Dendritic cell treated with granulocyte-macrophage colony-stimulating factor and Interleukin-4, amounts not matched to agents 40 ng/mL and 50 ng/mL, for 4 days (primary cell): ENCODE measurements at regions not wholly inside any gene's neighbourhood (a gene's known extent, or its start where the extent isn't known, plus 50 kb on each side); places are given as distances from the start of the nearest gene placed in this dataset.

Source experiments
- H3K27ac Mint-ChIP-seq: one replicate; pipeline ENCODE4 v1.8.0; 2022; ENCODE audit warnings: mild to moderate bottlenecking, mixed read lengths
- H3K27me3 Mint-ChIP-seq: one replicate; pipeline ENCODE4 v1.8.0; 2022; ENCODE audit warnings: mild to moderate bottlenecking, mixed read lengths
- H3K36me3 Mint-ChIP-seq: one replicate; pipeline ENCODE4 v1.8.0; 2022; ENCODE audit warnings: low read depth, mixed read lengths
- H3K4me1 Mint-ChIP-seq: one replicate; pipeline ENCODE4 v1.8.0; 2022; ENCODE audit warnings: low read depth, mixed read lengths
- H3K4me3 Mint-ChIP-seq: one replicate; pipeline ENCODE4 v1.8.0; 2022; ENCODE audit warnings: mild to moderate bottlenecking, moderate library complexity, mixed read lengths
- H3K9me3 Mint-ChIP-seq: one replicate; pipeline ENCODE4 v1.8.0; 2022; ENCODE audit warnings: mixed read lengths
- intact Hi-C: fragments of 100-400 bp; cut with micrococcal nuclease; formaldehyde crosslinking; loops from one replicate; pipeline ENCODE4 v1.15.0; 2022

DNA sequence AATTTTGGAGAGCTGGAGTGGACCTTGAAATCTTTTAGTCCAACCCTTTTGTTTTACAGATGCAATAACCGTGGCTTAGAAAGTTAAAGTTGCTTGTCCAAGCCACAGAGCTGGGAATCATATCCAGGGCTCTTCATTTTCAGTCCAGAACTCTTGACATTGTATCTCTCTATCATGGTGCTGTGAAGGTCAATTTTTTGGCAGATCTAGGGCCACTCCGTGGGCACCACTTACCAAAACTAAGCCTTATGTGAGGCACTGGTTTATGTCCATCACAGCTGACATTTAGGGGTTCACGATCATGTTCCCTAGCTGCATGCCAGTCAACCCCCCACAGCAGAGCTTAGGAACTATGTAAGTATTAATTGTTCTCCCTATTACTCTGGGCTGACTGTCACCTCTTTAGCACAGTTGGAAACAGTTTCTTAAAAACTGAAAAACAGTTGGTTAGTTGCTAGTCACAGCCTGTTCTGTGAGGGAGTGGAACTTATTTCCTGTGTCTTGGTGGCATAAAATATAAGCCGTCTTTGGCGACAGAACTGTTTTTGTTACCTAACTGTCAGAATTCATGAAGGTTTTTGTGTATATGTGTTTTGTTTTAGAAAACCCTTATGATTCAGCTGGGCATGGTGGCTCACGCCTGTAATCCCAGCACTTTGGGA is 189.6 kb upstream of the UMPS start:
- intact Hi-C loops, result no loop called here
- H3K9me3 Mint-ChIP-seq, result no peaks in the 10 kb centered on the region
- peaks cover 3% of the 10 kb centered on the region for H3K27me3 Mint-ChIP-seq

GRCh38 chr3:124542214-124542869 is 187.9 kb upstream of the UMPS start:
- H3K27ac Mint-ChIP-seq, result no peak overlapping the region
- no peaks in the 10 kb centered on the region for H3K4me1 Mint-ChIP-seq
- no peak overlapping the region for H3K4me3 Mint-ChIP-seq

More for the DNA sequence above, 189.6 kb upstream of the UMPS start:
- no peaks in the 10 kb centered on the region for H3K4me1 Mint-ChIP-seq
- no peaks in the 10 kb centered on the region for H3K36me3 Mint-ChIP-seq
- no peak overlapping the region for H3K4me3 Mint-ChIP-seq
- no peak overlapping the region for H3K27ac Mint-ChIP-seq

GRCh38 chr3:124545891-124546290 is 184.4 kb upstream of the UMPS start:
- Mint-ChIP-seq H3K27me3 (peaks cover 13% of the 10 kb centered on the region), H3K4me3 (no peak overlapping the region), H3K9me3 (no peaks in the 10 kb centered on the region), H3K27ac (no peak overlapping the region), H3K4me1 (no peaks in the 10 kb centered on the region), H3K36me3 (no peaks in the 10 kb centered on the region)
- intact Hi-C loops, result no loop called here

More at GRCh38 chr3:124542214-124542869, 187.9 kb upstream of the UMPS start:
- intact Hi-C loops, result no loop called here
- H3K9me3 Mint-ChIP-seq, result no peaks in the 10 kb centered on the region
- H3K27me3 Mint-ChIP-seq, result peaks cover 6% of the 10 kb centered on the region
- no peaks in the 10 kb centered on the region for H3K36me3 Mint-ChIP-seq

- H3K27ac Mint-ChIP-seq, result no peak overlapping the region
- no peaks in the 10 kb centered on the region for H3K4me1 Mint-ChIP-seq
- intact Hi-C loops, result loop anchor here (10.0 kb wide), 1 partner anchor 197 kb away; no protein-coding TSS in a partner anchor
- no peaks in the 10 kb centered on the region for H3K9me3 Mint-ChIP-seq
- peaks cover 19% of the 10 kb centered on the region for H3K27me3 Mint-ChIP-seq
- H3K4me3 Mint-ChIP-seq, result no peak overlapping the region
- no peaks in the 10 kb centered on the region for H3K36me3 Mint-ChIP-seq
These were observed 178.0 kb upstream of the UMPS start for GRCh38 chr3:124552224-124552623.

- H3K4me3 Mint-ChIP-seq, result no peak overlapping the region
- no peaks in the 10 kb centered on the region for H3K36me3 Mint-ChIP-seq
- no peaks in the 10 kb centered on the region for H3K9me3 Mint-ChIP-seq
- no peaks in the 10 kb centered on the region for H3K4me1 Mint-ChIP-seq
- intact Hi-C loops, result loop anchor here (10.0 kb wide), 1 partner anchor 198 kb away; no protein-coding TSS in a partner anchor
- peaks cover 26% of the 10 kb centered on the region for H3K27me3 Mint-ChIP-seq
- no peak overlapping the region for H3K27ac Mint-ChIP-seq
These were observed 177.1 kb upstream of the UMPS start for GRCh38 chr3:124553178-124553577.

- H3K9me3 Mint-ChIP-seq, result no peaks in the 10 kb centered on the region
- H3K36me3 Mint-ChIP-seq, result no peaks in the 10 kb centered on the region
- intact Hi-C loops, result loop anchor here (10.0 kb wide), 1 partner anchor 202 kb away; no protein-coding TSS in a partner anchor
- H3K4me1 Mint-ChIP-seq, result peaks cover 6% of the 10 kb centered on the region
- no peak overlapping the region for H3K4me3 Mint-ChIP-seq
- peaks cover 26% of the 10 kb centered on the region for H3K27me3 Mint-ChIP-seq
- H3K27ac Mint-ChIP-seq, result no peak overlapping the region
These were observed 173.6 kb upstream of the UMPS start for GRCh38 chr3:124556636-124557035.

- no peak overlapping the region for H3K27ac Mint-ChIP-seq
- H3K9me3 Mint-ChIP-seq, result no peaks in the 10 kb centered on the region
- H3K27me3 Mint-ChIP-seq, result peaks cover 27% of the 10 kb centered on the region
- no peaks in the 10 kb centered on the region for H3K36me3 Mint-ChIP-seq
- intact Hi-C loops, result loop anchor here (10.0 kb wide), 1 partner anchor 203 kb away; no protein-coding TSS in a partner anchor
- H3K4me1 Mint-ChIP-seq, result peaks cover 6% of the 10 kb centered on the region
- no peak overlapping the region for H3K4me3 Mint-ChIP-seq
These were observed 172.6 kb upstream of the UMPS start for GRCh38 chr3:124557433-124558232.

DNA sequence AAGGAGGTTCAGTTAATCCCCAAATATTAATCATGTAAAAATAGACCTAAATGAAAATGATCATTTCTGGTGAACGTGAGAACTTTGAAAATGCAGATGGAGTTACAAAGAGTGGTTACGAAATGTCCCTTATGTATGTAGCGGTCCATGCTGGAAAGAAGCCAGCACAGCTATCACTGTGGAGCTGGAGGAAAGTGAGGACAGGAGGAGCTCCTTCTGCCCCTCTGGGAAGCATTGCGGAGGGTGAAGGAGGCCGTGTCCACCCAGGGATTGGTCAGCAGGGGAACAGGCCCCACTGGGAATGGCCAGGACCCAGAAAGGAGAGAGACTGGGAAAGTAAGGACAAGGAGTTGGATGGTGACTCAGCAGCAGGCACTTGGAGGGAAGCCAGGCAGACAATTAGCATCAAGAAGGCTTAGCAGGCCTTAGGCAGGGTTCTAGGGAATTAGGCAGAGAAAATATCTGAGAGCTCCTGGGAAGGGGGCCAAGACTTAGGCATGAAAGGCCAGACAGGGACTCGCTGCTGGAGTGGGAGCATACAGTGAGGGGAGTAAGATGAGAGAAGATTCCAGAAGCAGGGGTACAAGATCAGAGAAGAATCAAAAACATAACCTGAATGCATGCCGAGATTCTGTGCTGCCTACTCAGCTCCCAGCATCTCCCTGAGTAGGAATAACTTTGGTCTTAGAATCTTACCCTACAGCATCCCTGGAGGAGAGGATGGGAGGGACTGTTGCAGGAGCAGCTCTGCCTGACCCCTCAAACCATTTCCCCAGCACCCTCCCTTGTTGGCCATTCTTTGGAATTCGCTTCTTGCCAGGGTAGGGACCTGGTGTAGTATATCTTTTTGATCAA is 171.0 kb upstream of the UMPS start:
- peaks cover 29% of the 10 kb centered on the region for H3K27me3 Mint-ChIP-seq
- H3K27ac Mint-ChIP-seq, result no peak overlapping the region
- peaks cover 6% of the 10 kb centered on the region for H3K4me1 Mint-ChIP-seq
- no peak overlapping the region for H3K4me3 Mint-ChIP-seq
- H3K36me3 Mint-ChIP-seq, result no peaks in the 10 kb centered on the region
- intact Hi-C loops, result loop anchor here (10.0 kb wide), 1 partner anchor 204 kb away; no protein-coding TSS in a partner anchor
- H3K9me3 Mint-ChIP-seq, result no peaks in the 10 kb centered on the region

GRCh38 chr3:124559846-124560574 is 170.2 kb upstream of the UMPS start:
- Mint-ChIP-seq H3K36me3 (no peaks in the 10 kb centered on the region), H3K4me3 (no peak overlapping the region), H3K27ac (no peak overlapping the region), H3K27me3 (peaks cover 23% of the 10 kb centered on the region), H3K9me3 (no peaks in the 10 kb centered on the region), H3K4me1 (peaks cover 6% of the 10 kb centered on the region)
- intact Hi-C loops, result loop anchor here (10.0 kb wide), 1 partner anchor 205 kb away; no protein-coding TSS in a partner anchor

DNA sequence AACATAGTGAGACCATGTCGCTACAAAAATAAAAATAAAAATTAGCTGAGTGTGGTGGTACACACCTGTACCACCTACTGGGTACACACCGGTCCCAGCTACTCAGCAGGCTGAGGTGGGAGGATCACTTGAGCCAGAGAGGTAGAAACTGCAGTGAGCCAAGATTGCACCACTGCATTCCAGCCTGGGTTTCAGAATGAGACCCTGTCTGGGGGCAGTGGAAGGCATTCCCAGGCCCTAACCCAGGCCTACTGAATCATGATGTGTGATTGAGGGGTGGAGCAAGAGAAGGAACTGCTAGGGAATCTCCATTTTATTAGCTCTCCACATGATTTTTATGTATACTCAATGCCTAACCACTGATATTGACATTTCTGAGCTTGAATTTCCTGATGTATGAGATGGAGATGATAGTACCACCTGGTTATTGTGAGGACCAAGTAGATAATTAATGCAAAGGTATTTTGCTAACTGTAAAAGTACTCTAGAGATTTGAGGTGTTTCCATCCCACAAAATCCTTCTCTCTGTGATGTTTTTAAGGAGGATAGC is 169.5 kb upstream of the UMPS start:
- no peaks in the 10 kb centered on the region for H3K36me3 Mint-ChIP-seq
- no peak overlapping the region for H3K27ac Mint-ChIP-seq
- H3K4me1 Mint-ChIP-seq, result peaks cover 6% of the 10 kb centered on the region
- H3K4me3 Mint-ChIP-seq, result no peak overlapping the region
- peaks cover 25% of the 10 kb centered on the region for H3K27me3 Mint-ChIP-seq
- no peaks in the 10 kb centered on the region for H3K9me3 Mint-ChIP-seq
- intact Hi-C loops, result no loop called here

DNA sequence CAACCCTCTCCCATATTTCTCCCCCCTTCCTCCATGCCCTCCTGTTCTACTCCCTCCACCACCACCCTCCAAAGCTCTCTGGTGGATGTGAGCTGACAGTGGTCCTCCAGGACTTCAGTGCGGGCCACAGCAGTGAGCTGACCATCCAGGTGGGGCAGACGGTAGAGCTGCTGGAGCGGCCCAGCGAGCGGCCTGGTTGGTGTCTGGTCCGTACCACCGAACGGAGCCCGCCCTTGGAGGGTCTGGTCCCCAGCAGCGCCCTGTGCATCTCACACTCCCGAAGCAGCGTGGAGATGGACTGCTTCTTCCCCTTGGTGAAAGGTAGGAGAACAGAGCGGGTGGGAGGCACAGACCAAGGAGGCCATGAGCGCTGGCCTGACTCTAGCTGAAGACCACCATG is 167.5 kb upstream of the UMPS start:
- Mint-ChIP-seq H3K9me3 (no peaks in the 10 kb centered on the region), H3K4me3 (no peak overlapping the region), H3K4me1 (peaks cover 6% of the 10 kb centered on the region), H3K27me3 (peaks cover 19% of the 10 kb centered on the region), H3K27ac (no peak overlapping the region), H3K36me3 (no peaks in the 10 kb centered on the region)
- intact Hi-C loops, result no loop called here

- peaks cover 17% of the 10 kb centered on the region for H3K27me3 Mint-ChIP-seq
- H3K4me3 Mint-ChIP-seq, result no peak overlapping the region
- no peak overlapping the region for H3K27ac Mint-ChIP-seq
- H3K9me3 Mint-ChIP-seq, result no peaks in the 10 kb centered on the region
- H3K36me3 Mint-ChIP-seq, result no peaks in the 10 kb centered on the region
- peaks cover 6% of the 10 kb centered on the region for H3K4me1 Mint-ChIP-seq
- intact Hi-C loops, result no loop called here
These were observed 166.9 kb upstream of the UMPS start for GRCh38 chr3:124563376-124563775.
